ENCODE measurements at regions not wholly inside any gene's neighbourhood (a gene's known extent, or its start where the extent isn't known, plus 50 kb on each side); places are given as distances from the start of the nearest gene placed in this dataset.

DNA sequence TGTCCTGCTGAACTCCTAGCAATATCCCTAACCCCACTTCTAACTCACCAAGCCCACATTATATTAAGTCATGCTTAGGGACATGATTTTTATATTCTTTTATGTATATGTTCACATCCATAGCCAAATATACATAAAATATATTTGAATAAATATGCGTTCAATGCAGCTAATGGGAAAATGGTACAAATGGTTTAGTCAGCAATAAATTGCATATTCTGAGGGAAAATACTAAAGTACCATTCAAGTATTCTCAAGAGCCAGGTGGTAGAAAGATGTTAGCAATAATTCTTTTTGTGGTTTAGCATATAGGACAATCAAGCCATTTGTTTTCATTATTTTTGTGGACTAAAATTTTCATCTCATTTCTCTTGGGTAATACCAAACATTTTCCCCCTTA, 306.0 kb downstream of the TDRD15 start:
- no peak overlapping the region for H3K4me2 ChIP-seq (ENCODE audit: low read depth, low read length)
- H3K79me2 ChIP-seq (ENCODE audit: insufficient read depth, low read length): no peaks in the 10 kb centered on the region
- ATAC-seq: no peak
- H3K27ac ChIP-seq (ENCODE audit: extremely low read length, insufficient read depth, low read length): no peak overlapping the region
- no peaks in the 10 kb centered on the region for H3K9me3 ChIP-seq (ENCODE audit: low read length)
- ChIA-PET POLR2A (no interaction called here), CTCF (ENCODE audit: low intra/inter-chr PET ratio, low total read pairs) (no interaction called here)
- peaks cover 6% of the 10 kb centered on the region; the same call in 1 of the 2 replicates for H3K4me1 ChIP-seq (ENCODE audit: insufficient read depth, low read length)
- no peak overlapping the region for H3K4me3 ChIP-seq (replicated peaks in 1 of 3; ENCODE audit: insufficient read depth in 1 of 3, low read depth in 2 of 3, low read length in 3 of 3)
- H4K20me1 ChIP-seq (ENCODE audit: insufficient read depth, low read length): no peaks in the 10 kb centered on the region
- H3K36me3 ChIP-seq (replicated peaks in 1 of 2; ENCODE audit: control insufficient read depth in 1 of 2, insufficient read depth in 2 of 2, low read length in 2 of 2): no peaks in the 10 kb centered on the region
- H3K9ac ChIP-seq (ENCODE audit: insufficient read depth, low read depth, low read length): no peak overlapping the region
- TF ChIP-seq MYC (CRISPR knock-in tag; IDR thresholded peaks at IDR 0.05; ENCODE audit: borderline replicate concordance) (no peak), IKZF4 (CRISPR knock-in tag; IDR thresholded peaks at IDR 0.05; ENCODE audit: borderline replicate concordance, low read depth, not compliant biosample characterization) (no peak), GABPA (IDR thresholded peaks at IDR 0.05; ENCODE audit: low read depth, low read length) (no peak), GABPA (CRISPR knock-in tag; IDR thresholded peaks at IDR 0.05; ENCODE audit: low read depth) (no peak), ZNF747 (CRISPR knock-in tag; IDR thresholded peaks at IDR 0.05; ENCODE audit: borderline replicate concordance) (no peak), MAFK (conservative IDR thresholded peaks at IDR 0.05 in 1 of 2, IDR thresholded peaks at IDR 0.05 in 1 of 2; ENCODE audit: low read length in 2 of 2) (peak; percentile 84 to 91), MAFF (IDR thresholded peaks at IDR 0.05; ENCODE audit: low read depth, low read length) (peak; percentile 85), HMGXB4 (CRISPR knock-in tag; IDR thresholded peaks at IDR 0.05; ENCODE audit: borderline replicate concordance in 1 of 2, low read depth in 1 of 2) (no peak), SOX6 (IDR thresholded peaks at IDR 0.05) (no peak), SOX6 (CRISPR knock-in tag; IDR thresholded peaks at IDR 0.05) (no peak), RBFOX2 (IDR thresholded peaks at IDR 0.05; ENCODE audit: low read depth, low read length) (no peak), MXD1 (CRISPR knock-in tag; IDR thresholded peaks at IDR 0.05) (no peak), NR2F1 (CRISPR knock-in tag; IDR thresholded peaks at IDR 0.05) (no peak)
- TF ChIP-seq, protein P1, sequence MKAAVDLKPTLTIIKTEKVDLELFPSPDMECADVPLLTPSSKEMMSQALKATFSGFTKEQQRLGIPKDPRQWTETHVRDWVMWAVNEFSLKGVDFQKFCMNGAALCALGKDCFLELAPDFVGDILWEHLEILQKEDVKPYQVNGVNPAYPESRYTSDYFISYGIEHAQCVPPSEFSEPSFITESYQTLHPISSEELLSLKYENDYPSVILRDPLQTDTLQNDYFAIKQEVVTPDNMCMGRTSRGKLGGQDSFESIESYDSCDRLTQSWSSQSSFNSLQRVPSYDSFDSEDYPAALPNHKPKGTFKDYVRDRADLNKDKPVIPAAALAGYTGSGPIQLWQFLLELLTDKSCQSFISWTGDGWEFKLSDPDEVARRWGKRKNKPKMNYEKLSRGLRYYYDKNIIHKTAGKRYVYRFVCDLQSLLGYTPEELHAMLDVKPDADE (CRISPR knock-in tag; IDR thresholded peaks at IDR 0.05): no peak
- no peak overlapping the region for H2AFZ ChIP-seq (ENCODE audit: low read length)
- intact Hi-C loops (cut with micrococcal nuclease; ENCODE audit: unreplicated experiment): no loop called here
- H3K27me3 ChIP-seq (ENCODE audit: control insufficient read depth in 1 of 2, insufficient read depth in 2 of 2, low read length in 2 of 2): no peaks in the 10 kb centered on the region
- 3% methylated on average over 1 of the region's 1 CpG for WGBS (ENCODE audit: low lambda C conversion rate)
- in situ Hi-C loops (cut with HindIII; ENCODE audit: extremely low pct_ligation_motif_present, low pct_unique_long_range_greater_than_20kb): no loop called here
- DNase-seq (ENCODE audit: low spot score): no peak
- BruUV-seq (replicated peaks): no TSS peak
- FAIRE-seq: no peak

Data from HepG2 (cell line).